Heart left ventricle (tissue), 13 donors: ENCODE measurements at regions not wholly inside any gene's neighbourhood (a gene's known extent, or its start where the extent isn't known, plus 50 kb on each side); places are given as distances from the start of the nearest gene placed in this dataset.

Source experiments
- CTCF ChIP-seq, 12 donors: fragments of 200-600 bp; sonication (generic) in 4 of 12; IDR thresholded peaks; one replicate each; pipeline versions ENCODE4 v1.5.0 to v1.8.0; 2018 to 2022; ENCODE audit warnings: antibody characterized with exemption in 12 of 12, mild to moderate bottlenecking in 5 of 12
- POLR2A ChIP-seq, 2 donors: fragments of 450-650 bp; IDR thresholded peaks; one replicate each; pipeline ENCODE4 v1.6.1; 2017; ENCODE audit warnings: antibody characterized with exemption in 2 of 2, mild to moderate bottlenecking in 2 of 2, moderate library complexity in 2 of 2
- donor health status: ischemic (EF 13 %, LVEDD 7.1; RV severe dilation, severe dysfunction).
- donor health status: DM: no; HTN: yes; CAD: no.
- donor health status: DM: no; HTN: no; CAD: no.
- donor health status: ischemic (EF 25% LVEDD 6.9; RV normal size, moderate dysfunction).
- donor health status: ischemic (EF 25% LVEDD 5.7; RV mildly dilated, moderate dysfunction).
- donor health status: ischemic (EF 35%, LVEDD 5.7; RV mildly dilated, moderate dysfunction).
- donor health status: nonischemic (EF 11% LVEDD 7.7; RV severe dilation, severe dysfunction).
- donor health status: DM: yes; HTN: yes; CAD: no.
- donor health status: PGD.
- donor health status: ischemic (EF 29% LVEDD 5.4; RV normal size, mild dysfunction).
- donor health status: nonischemic (EF 23%, LVEDD 6.1; RV moderate dilation, normal function).

GRCh38 chr2:204133476-204133875, 196.9 kb downstream of the ICOS start:
- TF ChIP-seq CTCF (IDR thresholded peaks at IDR 0.05): no peak
- no peak for TF ChIP-seq POLR2A (IDR thresholded peaks at IDR 0.05)
